CD4-positive, alpha-beta T cell treated with Interleukin-2 at 100 ng/mL for 4 hours (primary cell): ENCODE measurements at regions not wholly inside any gene's neighbourhood (a gene's known extent, or its start where the extent isn't known, plus 50 kb on each side); places are given as distances from the start of the nearest gene placed in this dataset.
A peak's percentile ranks its signal among the peaks of the same experiment; 100 is the strongest.
"Not testable (repeated sequence)": the region's sequence is repeated elsewhere in the genome, so short reads cannot be mapped to it uniquely, and the experiment has no call there.

ENCODE experiments used
- DNase-seq: peaks from one replicate; pipeline ENCODE4 v3.0.0-alpha.2; 2020; ENCODE audit warnings: low spot score

DNA sequence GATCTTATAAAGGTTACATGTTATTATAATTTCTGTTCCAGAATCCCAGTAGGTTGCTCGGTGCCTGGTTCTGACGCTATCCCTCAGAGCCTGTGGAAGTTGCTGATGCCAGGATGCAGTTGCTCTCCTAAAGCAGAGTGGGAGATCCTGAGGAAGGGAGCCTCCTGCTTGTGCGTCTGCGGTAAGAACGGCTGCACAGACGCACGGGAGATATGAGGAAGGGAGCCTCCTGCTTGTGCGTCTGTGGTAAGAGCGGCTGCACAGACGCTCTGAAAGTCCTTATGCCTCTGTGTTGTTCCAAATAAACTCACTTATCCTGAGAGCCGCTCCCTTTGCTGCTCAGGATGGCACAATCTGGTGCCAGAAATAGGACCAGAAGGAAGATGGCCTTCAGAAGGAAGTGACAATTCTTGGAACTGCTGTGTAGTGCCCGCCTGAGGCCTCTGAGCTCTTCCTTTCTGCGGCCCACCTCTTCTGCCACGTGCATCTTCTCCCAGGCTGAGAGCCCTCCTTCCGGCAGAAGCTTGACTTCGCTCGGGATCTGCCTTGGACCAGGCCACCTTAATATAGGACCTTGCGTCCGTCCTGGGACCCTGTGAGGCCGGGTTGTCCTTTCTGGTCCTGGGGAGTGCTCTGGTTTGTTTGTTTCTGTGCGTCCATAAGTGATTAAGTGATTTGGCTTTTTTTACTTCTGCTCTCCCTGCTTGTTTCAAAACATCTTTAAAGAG is 89.5 kb downstream of the RTP5 start:
- DNase-seq = no peak

DNA sequence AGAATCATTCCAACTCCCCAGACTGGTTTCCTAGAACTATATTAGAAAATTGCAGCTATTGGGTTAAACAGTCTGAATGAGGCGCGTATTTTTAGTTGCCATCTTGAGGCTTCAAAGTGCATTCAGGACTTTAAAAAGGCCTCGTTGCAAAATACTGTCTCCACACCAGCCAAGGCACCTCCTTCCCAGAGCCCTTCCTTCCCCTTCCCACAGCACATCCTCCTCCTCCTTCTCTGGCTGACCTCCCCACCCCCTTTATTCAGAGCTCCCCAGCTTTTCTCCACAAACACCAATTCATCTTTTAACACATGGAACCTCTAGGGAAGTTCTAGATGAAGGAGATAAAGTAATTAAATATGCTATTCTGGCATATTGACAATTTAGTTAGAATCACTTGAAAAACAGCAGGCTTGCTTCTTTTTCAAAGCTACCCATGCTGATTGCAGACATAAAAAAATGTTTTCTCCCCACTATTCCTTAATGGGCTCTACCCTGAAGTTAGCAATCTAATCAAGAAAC is 90.3 kb downstream of the RTP5 start:
- no peak for DNase-seq

DNA sequence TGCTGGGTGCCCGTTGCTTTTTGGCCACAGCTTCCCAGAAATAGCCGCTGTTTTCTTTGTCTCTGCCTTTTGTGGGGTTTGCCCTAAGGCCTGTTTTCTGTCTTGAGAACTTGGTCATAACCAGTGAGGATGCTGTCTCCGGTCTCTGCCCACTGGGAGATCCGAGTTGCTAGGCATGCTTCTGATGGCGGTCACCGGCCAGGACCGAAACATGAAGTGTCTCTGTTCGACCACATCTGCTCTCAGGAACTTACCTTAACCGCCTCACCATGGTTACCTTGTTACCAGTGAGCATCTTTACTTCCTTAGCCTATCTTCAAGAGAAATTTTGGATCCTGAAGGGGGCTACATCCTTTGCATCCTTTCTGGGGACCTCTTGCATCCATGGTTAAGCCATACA is 91.9 kb downstream of the RTP5 start:
- DNase-seq = no peak

DNA sequence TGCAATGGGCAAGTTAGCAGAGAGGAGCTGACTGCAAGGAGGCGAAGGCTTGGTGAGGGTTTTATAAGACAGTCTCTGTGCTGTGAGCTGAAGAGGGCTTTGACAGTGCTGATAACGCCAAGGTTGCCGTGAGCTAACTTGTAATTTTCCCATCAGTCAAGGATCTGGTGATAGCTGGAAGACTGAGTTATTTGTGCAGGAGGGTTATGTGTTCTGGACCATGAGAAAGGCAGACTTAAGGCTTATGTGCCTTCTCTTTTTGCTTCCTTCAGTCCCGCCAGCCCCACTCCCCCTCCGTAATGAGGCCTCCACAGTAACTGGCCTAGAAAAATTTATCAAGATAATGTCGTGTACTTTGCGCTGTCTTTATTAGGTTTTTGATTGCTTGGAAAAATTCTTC is 94.6 kb downstream of the RTP5 start:
- DNase-seq = no peak

DNA sequence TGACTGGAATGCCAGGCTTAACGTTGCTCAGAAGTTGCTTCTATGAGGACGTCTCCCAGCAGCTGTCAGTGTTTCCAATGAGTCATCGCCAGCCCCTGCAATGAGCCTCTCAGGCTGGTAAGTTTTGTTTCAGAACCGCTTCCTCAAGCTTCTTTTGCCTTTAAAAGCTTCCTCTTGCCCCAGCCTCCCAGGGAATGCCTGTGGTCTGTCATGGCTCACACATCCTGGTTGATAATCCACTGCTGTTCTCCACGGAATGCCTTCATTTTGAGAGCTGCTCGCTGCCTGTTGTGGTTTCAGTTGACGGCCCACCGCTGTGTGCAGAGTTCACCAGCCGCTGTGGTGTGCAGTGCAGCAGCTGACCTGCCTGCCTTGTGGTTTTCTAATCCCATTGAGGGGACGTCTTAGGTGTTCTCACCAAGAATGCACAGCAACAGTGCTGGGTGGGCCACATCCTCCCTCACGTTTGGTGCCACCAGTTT is 96.4 kb downstream of the RTP5 start:
- DNase-seq = peak; percentile 45

DNA sequence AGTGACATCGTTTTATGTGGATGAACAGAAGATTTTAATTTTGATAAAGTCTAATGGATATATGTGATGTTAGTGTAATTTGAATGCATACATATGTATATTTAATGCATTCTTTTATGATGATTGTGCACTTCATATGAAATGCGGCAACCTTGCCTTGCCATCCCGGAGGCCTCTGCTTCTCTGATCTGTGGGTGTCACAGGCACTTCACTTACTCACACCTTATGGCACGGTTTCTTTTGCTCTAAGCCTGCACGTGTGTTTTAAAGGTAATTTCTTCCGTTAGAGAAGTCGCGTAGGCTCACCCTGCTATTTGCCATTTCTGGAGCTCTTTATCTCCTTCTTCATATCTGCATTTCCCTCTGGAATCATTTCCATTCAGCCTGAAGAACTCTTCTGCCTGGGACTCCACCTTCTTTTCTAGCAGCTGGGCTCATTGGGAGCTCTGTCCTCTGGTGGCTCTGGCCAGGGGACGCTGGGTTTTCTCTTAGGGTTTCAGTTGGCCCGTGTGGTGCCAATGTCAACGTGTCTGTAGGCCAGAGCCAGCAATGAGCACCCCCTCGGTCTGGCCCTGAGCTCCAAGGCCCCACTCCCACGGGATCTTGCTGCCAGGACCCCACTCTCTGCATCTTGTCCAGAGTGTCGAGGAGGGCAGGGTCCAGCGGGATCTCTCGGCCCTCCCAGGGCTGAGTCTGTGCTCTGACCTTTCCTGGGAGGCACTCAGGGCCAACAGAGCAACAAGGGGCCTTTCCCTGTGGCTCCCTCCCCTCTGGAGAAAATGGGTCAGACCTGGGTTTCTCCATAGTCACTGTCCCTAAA is 97.3 kb downstream of the RTP5 start:
- DNase-seq = no peak

DNA sequence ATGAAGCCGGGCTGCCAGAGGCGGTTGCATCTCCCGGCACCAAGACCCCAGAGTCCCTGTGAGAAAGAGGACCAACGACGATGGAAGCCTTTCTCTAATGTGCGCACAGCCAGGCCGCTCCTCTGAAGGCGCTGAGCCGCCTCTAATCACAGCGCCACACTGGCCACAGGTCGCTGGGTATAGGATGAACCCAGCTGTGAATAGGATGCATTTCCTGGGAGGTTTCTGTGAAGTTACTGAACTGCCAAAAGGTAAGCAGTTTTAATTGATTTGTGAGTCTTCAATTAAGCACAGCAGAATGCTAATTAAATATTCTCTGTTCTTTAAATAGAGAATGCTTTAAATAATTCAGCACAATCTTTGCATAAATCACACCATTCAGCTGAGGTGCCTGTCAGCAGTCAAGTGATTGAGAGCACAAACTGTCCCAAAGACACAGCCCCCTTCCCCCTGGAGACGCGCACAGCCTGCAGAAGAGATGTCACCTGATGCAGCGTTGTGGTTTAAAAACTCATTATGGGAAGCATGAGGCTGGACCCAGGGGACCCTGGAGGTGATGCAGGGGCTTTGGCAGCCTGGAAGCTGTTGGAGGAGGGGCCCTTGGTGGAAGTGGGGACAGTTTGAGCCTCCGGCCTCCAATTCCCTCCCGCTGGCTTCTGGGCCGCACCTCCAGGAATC is 98.1 kb downstream of the RTP5 start:
- no peak for DNase-seq

DNA sequence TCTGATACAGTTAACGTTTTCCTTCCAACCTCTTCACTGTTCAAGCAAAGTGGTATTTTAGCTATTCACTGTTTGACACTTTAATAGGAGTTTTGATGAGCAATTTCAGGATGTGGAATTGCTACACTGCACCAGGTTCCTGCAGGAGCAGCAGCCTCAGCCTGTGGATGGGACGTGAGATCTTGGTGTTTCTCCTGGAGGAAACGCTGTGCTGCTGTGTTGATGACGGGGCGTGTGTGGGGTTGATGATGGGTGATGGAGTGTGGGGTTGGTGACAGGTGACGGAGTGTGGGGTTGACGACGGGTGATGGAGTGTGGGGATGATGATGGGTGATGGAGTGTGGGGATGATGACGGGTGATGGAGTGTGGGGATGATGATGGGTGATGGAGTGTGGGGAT is 98.9 kb downstream of the RTP5 start:
- no peak for DNase-seq

DNA sequence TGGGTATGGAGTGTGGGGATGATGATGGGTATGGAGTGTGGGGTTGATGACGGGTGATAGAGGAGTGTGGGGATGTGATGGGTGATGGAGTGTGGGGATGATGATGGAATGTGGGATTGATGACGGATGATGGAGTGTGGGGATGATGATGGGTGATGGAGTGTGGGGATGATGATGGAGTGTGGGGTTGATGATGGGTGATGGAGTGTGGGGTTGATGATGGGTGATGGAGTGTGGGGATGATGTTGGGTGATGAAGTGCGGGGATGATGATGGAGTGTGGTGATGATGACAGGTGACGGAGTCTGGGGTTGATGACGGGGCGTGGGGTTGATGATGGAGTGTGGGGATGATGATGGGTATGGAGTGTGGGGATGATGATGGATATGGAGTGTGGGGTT is 99.7 kb downstream of the RTP5 start:
- not testable (repeated sequence) for DNase-seq

DNA sequence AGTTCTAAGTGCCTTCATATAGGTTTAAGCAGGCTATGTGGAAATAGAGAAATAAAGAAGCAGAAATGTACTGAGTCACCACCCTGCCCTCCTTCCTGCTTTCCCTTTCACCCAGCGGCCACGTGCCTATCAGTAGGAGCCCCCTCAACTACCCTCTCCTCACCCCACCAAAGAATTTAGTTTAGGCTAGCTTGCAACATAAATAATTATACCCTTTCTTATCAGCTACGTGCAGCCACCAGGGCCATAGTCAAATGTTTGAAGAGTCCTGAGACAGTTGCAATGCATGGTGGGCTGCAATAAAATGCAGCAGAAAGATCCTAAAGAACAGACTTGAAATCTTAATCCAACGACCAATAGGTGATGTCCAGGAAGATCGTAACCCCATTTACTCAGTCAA is 101.2 kb downstream of the RTP5 start:
- DNase-seq = no peak

DNA sequence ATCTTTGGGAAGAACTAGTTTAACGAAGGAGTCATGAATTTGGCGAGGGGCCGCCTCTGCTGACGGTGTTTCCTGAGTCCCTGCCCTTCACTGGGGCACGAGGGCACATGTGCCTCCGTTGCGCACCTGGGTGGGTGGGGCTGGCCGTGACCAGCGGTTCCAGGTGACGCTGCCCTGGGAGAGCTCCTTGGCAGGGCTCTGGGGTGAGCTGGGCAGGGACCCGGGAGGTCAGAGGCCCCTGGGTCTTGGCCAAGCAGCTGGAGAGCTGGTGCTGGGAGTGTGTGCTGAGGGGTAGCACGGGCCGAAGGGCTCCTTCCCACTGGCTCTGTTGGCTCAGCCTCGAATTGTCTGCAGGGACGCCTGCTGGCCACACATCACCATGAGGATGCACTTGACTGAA is 104.6 kb downstream of the RTP5 start:
- DNase-seq = no peak

DNA sequence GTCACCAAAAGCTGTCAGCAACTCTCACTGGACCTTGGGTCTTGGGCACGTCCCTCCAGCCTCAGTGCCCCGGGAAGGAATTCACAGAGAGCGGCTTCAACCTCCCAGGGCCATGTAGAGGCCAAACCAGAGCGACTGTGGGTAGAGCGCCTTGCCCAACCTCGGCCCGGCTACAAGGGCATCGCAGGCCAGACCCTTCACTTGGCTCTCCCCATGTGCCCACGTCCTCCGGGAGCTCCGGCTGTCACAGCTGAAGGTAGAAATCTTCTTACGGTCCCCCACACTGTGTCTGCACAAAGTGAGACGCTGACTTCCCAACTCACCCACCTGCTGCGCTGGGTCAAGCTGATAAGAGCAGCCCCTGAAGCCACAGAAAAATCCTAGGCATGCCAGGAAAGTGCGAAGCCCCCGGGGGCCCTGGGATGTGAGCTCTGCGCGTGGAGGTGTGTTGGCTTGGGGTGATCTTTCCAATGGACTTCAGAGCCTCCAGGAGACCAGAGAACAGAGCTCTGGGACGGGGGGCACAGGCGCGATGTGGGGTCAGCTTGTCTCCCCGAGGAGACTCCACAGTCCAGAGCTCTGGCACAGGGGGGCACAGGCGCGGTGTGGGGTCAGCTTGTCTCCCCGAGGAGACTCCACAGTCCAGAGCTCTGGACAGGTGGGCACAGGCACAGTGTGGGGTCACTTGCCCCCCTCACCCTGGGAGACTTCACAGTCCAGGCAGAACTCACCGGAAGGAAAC is 105.5 kb downstream of the RTP5 start:
- DNase-seq = no peak

DNA sequence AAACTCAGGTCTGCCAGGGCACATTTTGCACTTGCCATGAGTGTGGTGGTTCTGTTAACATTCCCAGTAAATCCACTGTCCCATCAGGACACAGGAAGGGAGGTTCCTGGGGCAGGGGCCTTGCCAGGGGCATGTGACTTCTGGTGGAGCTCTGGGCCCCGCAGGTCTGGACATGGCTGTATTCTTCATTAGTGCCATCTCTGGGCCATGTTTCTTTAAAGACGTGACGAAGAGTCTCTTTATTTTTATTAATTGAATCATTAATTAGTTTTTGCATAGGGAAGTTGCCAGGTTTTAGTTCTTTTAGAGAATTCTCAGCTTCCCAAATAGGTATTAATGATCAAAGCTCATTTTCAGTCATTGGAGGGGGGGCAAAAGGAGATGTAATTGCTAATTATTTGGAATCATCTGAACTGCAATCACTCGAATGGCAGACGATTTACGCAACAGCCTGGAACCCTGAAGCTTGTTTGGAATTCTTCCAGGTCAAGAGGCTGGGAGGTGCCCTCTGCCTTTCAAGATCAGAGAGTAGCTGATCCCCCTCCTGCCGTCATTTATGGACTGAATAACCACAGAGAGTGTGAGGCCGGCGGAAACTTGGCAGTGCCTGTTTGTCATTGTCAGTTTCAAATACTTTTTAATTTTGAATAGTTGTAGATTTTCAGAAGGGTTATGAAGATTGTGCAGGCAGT is 106.2 kb downstream of the RTP5 start:
- DNase-seq = no peak

DNA sequence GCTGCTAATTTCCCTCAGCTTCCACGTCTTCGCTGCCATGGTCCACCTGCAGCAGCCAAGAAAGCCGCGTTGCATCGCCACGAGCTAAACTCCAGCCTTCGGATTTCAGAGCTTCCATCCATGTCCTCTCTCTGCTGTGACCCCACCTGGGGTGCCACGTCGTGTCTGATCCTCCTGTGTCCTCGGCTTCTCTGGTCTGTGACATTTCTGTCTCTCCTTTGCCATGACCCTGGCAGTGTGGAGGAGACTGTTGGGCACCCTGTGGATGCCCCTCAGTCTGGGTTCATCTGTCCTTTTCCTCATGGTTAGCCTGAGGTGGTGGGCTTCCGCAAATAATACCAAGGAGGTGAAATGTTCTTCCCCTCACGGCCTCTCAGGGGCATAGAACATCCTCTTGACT is 106.8 kb downstream of the RTP5 start:
- no peak for DNase-seq

DNA sequence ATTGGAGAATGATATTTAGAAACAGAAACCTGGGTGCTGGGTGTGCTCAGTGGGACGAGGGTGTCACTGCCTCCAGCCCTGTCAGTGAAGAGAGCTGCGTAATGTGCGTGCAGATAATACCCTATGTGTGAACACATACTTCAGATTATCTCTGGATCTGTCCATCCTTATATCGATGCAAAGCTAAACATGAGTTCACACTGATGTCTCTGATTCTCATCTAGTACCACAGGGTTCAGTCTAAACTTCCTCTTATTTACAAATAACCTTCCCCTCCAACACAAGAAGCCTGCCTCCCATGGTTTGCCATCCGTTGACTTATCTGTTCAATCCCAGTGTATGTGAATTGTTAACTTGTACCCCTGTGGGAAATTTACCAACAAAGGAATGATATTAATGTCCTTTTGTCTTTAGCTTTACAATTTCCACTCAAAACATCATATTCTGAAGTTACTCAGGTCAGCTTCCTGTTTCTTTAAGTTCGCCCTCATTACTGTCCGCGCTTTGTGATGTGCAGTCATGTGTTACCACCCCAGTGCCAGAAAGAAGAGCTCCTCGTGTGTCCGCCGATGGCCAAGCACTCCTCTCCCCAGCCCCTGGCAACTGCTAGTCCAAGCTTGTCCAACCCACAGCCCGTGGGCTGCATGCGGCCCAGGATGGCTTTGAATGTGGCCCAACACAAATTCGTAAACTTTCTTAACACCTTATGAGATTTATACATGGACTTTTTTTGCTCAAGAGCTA is 108.2 kb downstream of the RTP5 start:
- no peak for DNase-seq

DNA sequence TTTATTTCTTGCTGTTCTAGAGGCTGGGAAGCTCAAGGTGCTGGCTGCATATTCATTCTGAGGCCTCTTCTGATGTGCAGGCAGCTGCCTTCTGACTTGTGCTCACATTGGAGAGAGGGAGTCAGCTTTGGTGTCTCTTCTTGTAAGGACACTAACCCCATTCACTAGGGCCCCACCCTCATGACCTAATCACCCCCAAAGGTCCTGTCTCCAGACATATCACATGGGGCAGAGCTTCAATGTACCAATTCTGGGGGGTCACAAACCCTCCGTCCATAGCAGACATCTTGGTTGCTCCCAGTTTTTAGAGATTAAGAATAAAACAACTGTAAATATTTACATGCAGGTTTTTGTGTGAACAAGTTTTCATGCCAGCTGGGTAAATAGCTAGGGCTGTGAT is 109.1 kb downstream of the RTP5 start:
- no peak for DNase-seq

DNA sequence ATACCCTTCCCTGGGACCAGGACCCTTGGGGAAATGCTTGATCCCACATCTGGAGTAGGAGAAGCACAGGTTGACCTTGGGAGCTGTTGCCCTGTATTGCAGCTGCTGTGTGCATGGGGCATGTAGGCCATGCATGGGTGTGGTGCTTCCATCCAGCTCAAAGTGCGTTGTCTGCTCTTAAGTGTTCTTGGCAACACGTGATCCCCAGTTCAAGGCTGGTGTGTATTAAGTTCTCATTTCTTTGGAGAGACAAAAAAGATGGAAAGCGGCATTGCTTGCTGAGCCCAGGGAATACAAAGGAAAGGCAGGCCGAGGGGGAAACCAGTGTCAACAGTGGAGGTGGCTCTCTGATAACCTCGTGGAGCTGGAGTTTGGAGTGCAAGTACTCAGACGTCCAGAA is 110.7 kb downstream of the RTP5 start:
- DNase-seq = no peak

DNA sequence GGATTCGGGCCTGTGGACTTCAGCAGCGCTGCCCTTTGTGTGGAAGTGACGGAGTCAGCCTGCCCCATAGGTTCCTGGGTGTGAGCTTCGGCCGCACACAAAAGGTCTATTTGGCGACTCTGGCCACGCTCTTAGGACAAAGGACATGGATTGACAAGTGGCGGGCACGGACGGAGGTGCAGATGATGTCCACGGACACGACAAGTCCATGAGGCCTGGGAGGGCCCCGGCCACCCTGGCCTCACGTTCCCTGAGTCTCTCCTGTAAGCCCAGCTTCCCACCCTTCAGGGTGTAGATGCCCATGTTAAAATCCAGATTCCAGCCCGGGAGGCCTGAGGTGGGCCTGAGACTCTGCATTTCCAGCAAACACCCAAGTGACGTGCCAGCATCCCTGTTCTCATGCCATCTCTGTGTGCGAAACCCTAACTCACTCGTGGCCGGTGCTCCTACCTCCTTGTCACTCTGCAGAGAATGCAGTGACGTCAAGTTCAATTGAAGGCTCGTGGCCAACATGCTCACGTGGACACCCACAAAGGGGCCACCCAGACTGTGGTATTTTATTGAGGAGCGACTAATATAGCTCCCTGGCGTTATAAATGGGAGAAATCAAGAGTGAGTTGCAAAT is 111.7 kb downstream of the RTP5 start:
- DNase-seq = no peak

DNA sequence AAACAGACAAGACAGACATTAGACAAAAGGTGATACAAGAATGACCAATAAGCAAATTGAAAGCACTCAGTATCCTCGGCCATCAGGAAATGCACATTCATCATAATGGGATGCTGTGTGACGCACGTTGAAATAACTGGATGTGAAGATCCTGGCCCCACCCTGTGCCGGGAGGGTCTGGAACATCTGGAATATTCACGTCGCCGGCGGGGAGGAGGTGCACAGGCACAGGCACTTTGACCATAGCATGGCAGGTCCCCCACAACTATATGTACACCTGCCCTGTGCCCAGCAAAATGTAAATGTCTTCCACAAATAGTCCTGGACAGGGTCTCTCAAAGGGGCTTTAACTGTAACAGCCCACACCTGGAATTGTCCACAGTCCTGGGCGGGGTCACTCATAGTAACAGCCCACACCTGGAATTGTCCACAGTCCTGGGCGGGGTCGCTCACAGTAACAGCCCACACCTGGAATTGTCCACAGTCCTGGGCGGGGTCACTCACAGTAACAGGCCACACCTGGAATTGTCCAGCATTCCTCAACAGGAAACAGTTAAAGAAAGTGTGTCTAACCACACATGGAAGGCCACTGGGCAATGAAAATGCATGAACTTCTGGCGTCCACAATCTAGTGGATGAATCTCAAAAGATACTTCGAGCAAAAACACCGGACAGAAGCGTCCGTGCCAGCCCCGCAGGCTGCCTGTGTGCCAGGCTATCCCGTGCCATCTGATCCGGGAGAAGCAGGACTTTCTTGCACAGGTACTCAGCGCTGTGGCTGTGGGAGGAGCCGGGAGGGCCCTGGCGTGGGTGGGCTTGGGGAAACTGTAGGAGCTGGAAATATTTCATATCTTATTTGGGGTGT is 113.4 kb downstream of the RTP5 start:
- DNase-seq = no peak
